Aorta (tissue), 5 donors: ENCODE measurements at regions not wholly inside any gene's neighbourhood (a gene's known extent, or its start where the extent isn't known, plus 50 kb on each side); places are given as distances from the start of the nearest gene placed in this dataset.
"Not testable (repeated sequence)": the region's sequence is repeated elsewhere in the genome, so short reads cannot be mapped to it uniquely, and the experiment has no call there.

ENCODE experiments used
- ATAC-seq: fragments of 200-7000 bp; cut with Tn5 transposase; one replicate; pipeline ENCODE4 v1.9.1; 2022; ENCODE audit warnings: moderate library complexity; ENCODE audit not compliant: low FRiP score
- DNase-seq, 2 donors: peaks; one replicate each; pipeline ENCODE4 v3.0.0-alpha.2; 2020
- H3K27ac ChIP-seq, 2 donors: one replicate each; pipeline ENCODE4 v1.5.1; 2013; ENCODE audit warnings: low read length in 2 of 2, mild to moderate bottlenecking in 2 of 2, moderate library complexity in 2 of 2, control low read depth in 1 of 2, inconsistent platforms in 1 of 2, low read depth in 1 of 2
- H3K27me3 ChIP-seq, 2 donors: one replicate each; pipeline ENCODE4 v1.6.1; 2013; ENCODE audit warnings: control low read depth in 1 of 2, low read length in 1 of 2, mild to moderate bottlenecking in 1 of 2, moderate library complexity in 1 of 2; ENCODE audit not compliant: insufficient read depth in 2 of 2, control insufficient read depth in 1 of 2
- H3K36me3 ChIP-seq, 2 donors: one replicate each; pipeline ENCODE4 v1.6.1; 2013; ENCODE audit warnings: control low read depth in 1 of 2, low read length in 1 of 2, mild to moderate bottlenecking in 1 of 2; ENCODE audit not compliant: insufficient read depth in 2 of 2, control insufficient read depth in 1 of 2
- H3K4me1 ChIP-seq, 2 donors: one replicate each; pipeline ENCODE4 v1.6.1; 2013; ENCODE audit warnings: low read length in 2 of 2, control low read depth in 1 of 2, mild to moderate bottlenecking in 1 of 2, moderate library complexity in 1 of 2; ENCODE audit not compliant: insufficient read depth in 2 of 2, control insufficient read depth in 1 of 2
- H3K4me3 ChIP-seq, 2 donors: one replicate each; pipeline ENCODE4 v1.5.1; 2013; ENCODE audit warnings: low read length in 2 of 2, control low read depth in 1 of 2, mild to moderate bottlenecking in 1 of 2
- H3K9me3 ChIP-seq: one replicate; pipeline ENCODE4 v1.6.1; 2013; ENCODE audit warnings: mild to moderate bottlenecking, low read length; ENCODE audit not compliant: control insufficient read depth
- WGBS, 2 donors: extraction: QIAGEN DNeasy Blood & Tissue Kit; methylation state at CpG; one replicate each; pipeline ENCODE4 v1.1.7; 2013; 5-methylcytosine and 5-hydroxymethylcytosine counted together
- intact Hi-C, 2 donors: fragments of 100-400 bp; cut with DNase I; formaldehyde crosslinking; loops; one replicate each; pipeline versions ENCODE4 v1.14.2 to v1.15.0; 2022
- donor health status: healthy with polysubstance abuse.
- donor health status: Bipolar disorder and iron deficiency.
- donor health status: DM: no; HTN: no; CAD: no.
- donor health status: DM: no; HTN: no; CAD: no.
- donor health status: DM: yes; HTN: yes; CAD: no.

DNA sequence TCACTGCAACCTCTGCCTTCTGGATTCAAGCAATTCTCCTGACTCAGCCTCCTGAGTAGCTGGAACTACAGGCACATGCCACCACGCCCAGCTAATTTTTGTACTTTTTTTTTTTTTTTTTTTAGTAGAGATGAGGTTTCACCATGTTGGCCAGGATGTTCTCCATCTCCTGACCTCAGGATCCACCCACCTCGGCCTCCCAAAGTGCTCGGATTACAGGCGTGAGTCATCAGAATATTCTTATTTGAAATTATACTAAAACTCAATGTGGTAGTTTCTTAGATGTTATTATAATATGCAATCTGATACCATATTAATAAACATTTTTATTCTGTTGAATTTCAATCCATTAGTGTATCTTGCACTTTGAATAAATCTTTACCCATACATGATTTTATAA is 322.2 kb downstream of the FLRT2 start:
- H3K4me1 ChIP-seq, H3K4me3 ChIP-seq, H3K9me3 ChIP-seq, H3K36me3 ChIP-seq, intact Hi-C loops, H3K27me3 ChIP-seq, DNase-seq, H3K27ac ChIP-seq, ATAC-seq: not testable (repeated sequence)
- 92 to 93% methylated on average over 4 of the region's 4 CpGs for WGBS, 2 donors

GRCh38 chr14:85830549-85830948 is 300.6 kb downstream of the FLRT2 start:
- DNase-seq, H3K4me3 ChIP-seq, H3K27ac ChIP-seq, H3K36me3 ChIP-seq, ATAC-seq, H3K27me3 ChIP-seq, H3K9me3 ChIP-seq, intact Hi-C loops, H3K4me1 ChIP-seq: not testable (repeated sequence)
- 78 to 87% methylated on average over 8 of the region's 8 CpGs for WGBS, 2 donors

- intact Hi-C loops, H3K27ac ChIP-seq, H3K36me3 ChIP-seq, H3K4me1 ChIP-seq, ATAC-seq, H3K9me3 ChIP-seq, H3K4me3 ChIP-seq, H3K27me3 ChIP-seq, DNase-seq: not testable (repeated sequence)
- WGBS, 2 donors = 97% methylated on average over 14 to 25 of the region's 25 CpGs
Observed at GRCh38 chr14:85829601-85830000, 299.7 kb downstream of the FLRT2 start.

DNA sequence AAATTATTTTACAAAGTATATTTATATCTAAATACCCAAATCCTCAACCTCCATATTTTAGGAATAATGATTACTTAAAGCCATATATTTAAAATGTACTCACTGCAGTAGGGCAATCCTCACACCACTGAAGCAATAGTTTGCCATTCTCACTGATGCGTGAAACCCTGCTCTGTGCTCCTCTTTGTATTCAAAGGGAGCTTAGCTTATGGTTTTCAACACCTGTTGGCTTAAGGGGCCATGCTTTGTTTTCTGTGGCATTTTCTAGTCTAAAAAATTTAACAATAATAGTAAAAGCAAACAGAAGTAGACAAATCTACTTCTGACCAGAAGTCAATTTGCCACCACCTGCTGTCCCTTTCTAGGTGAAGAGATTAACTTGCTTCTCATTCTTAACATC is 294.6 kb downstream of the FLRT2 start:
- H3K36me3 ChIP-seq = no peaks in the 10 kb centered on the region
- no peak overlapping the region for H3K4me3 ChIP-seq
- intact Hi-C loops = no loop called here
- 40 to 76% methylated on average over 1 of the region's 1 CpG for WGBS, 2 donors
- no peaks in the 10 kb centered on the region for H3K9me3 ChIP-seq
- no peaks in the 10 kb centered on the region for H3K27me3 ChIP-seq
- DNase-seq = no peak
- H3K4me1 ChIP-seq = no peaks in the 10 kb centered on the region
- no peak overlapping the region for H3K27ac ChIP-seq
- no peak for ATAC-seq

DNA sequence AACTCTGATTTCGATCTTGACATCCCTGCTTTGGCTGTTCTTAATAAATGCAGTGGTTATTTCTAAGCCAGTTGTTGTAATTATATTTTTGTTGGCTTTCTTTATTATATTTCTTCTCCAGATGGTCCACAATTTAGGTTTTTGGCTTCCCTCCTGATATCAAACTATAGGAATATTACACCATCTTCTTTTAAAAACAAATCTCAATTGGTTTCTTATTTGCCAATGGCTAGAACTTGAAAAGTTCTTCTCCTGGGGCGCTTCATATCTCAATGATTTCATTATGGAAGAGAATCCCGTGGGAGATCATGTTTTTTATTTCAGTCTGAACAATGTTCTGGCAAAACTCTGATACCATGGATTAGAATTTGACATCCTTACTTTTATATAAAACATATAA is 292.3 kb downstream of the FLRT2 start:
- DNase-seq = no peak
- H3K27me3 ChIP-seq = no peaks in the 10 kb centered on the region
- H3K4me3 ChIP-seq = no peak overlapping the region
- H3K4me1 ChIP-seq = no peaks in the 10 kb centered on the region
- no peak for ATAC-seq
- no peaks in the 10 kb centered on the region for H3K36me3 ChIP-seq
- no peaks in the 10 kb centered on the region for H3K9me3 ChIP-seq
- WGBS, 2 donors = 56 to 58% methylated on average over 3 of the region's 3 CpGs
- no peak overlapping the region for H3K27ac ChIP-seq
- intact Hi-C loops = no loop called here

DNA sequence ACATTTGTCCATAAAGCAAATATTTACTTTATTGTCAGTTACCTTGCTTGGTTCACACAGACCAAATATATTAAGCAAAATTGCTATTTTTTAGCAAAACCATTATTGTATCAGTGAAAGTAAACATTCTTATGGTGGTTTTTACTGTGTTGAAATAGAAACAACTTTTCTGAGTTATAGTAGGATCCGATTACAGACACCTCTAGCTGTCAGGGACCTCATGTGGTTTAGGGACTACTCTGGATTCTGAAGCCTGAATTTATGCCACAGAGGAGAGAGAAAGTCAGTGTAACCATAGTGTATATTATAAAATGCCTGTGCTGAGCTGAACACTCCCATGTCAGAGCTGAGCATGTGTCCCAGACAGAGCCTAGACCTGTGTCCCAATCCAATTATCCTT is 287.5 kb downstream of the FLRT2 start:
- Histone ChIP-seq H3K27ac (no peak overlapping the region), H3K4me3 (no peak overlapping the region), H3K9me3 (no peaks in the 10 kb centered on the region), H3K27me3 (no peaks in the 10 kb centered on the region), H3K4me1 (no peaks in the 10 kb centered on the region), H3K36me3 (no peaks in the 10 kb centered on the region)
- intact Hi-C loops = no loop called here
- 33 to 45% methylated on average over 1 of the region's 1 CpG for WGBS, 2 donors
- DNase-seq (no peak), ATAC-seq (no peak)

GRCh38 chr14:85813040-85813439 is 283.1 kb downstream of the FLRT2 start:
- no peaks in the 10 kb centered on the region for H3K9me3 ChIP-seq
- no peaks in the 10 kb centered on the region for H3K4me1 ChIP-seq
- intact Hi-C loops = no loop called here
- 80 to 83% methylated on average over 2 of the region's 2 CpGs for WGBS, 2 donors
- H3K27me3 ChIP-seq = no peaks in the 10 kb centered on the region
- no peak overlapping the region for H3K4me3 ChIP-seq
- H3K27ac ChIP-seq = no peak overlapping the region
- H3K36me3 ChIP-seq = no peaks in the 10 kb centered on the region
- ATAC-seq (no peak), DNase-seq (no peak)

DNA sequence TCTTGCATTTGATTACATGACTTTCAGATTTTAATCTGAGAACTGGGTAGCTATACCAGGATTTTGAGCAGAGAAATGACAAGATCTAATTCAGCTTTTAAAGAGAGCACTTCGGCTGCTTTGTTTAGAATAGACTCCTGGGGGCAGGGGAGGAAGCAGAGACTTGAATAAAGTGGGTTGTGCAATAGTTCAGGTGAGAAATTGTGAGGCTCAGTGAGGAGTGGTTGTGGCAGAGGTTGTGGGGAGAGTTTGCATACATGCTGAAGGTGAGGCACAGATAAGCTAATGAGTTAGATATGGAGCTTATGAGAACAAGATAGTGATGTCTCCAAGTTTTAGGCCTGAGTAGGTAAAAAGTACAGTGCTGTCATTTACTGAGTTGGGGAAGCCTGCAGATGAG is 281.4 kb downstream of the FLRT2 start:
- Histone ChIP-seq H3K9me3 (no peaks in the 10 kb centered on the region), H3K27ac (no peak overlapping the region), H3K27me3 (no peaks in the 10 kb centered on the region), H3K36me3 (no peaks in the 10 kb centered on the region), H3K4me3 (no peak overlapping the region), H3K4me1 (no peaks in the 10 kb centered on the region)
- ATAC-seq (no peak), DNase-seq (no peak)
- 55% methylated on average over 1 of the region's 1 CpG for WGBS, 2 donors
- intact Hi-C loops = no loop called here

GRCh38 chr14:85799668-85800067 is 269.7 kb downstream of the FLRT2 start:
- H3K27ac ChIP-seq = no peak overlapping the region
- H3K4me3 ChIP-seq = no peak overlapping the region
- no peaks in the 10 kb centered on the region for H3K27me3 ChIP-seq
- DNase-seq (no peak), ATAC-seq (no peak)
- no peaks in the 10 kb centered on the region for H3K9me3 ChIP-seq
- intact Hi-C loops = no loop called here
- 68 to 71% methylated on average over 2 of the region's 2 CpGs for WGBS, 2 donors
- no peaks in the 10 kb centered on the region for H3K4me1 ChIP-seq
- no peaks in the 10 kb centered on the region for H3K36me3 ChIP-seq
